ENCODE measurements at regions not wholly inside any gene's neighbourhood (a gene's known extent, or its start where the extent isn't known, plus 50 kb on each side); places are given as distances from the start of the nearest gene placed in this dataset.
"Not testable (repeated sequence)": the region's sequence is repeated elsewhere in the genome, so short reads cannot be mapped to it uniquely, and the experiment has no call there.

DNA sequence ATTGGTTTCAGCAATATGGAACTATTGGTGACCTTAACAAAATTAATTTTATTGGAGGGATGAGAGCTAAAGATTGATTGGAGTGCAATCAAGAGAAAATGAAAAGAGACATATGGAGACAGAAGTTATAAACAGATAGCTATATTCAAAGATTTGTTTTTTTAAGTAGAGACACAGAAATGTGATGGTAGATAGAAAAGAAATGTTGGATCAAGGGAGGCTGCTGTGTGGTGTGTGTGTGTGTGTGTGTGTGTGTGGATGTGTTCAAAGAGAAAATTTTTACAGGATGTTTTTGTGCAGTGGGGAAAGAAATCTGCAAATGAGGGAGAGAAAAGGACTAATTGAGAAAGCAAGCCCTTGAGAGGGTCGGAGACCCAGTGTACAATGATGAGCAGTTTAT lies 249.5 kb upstream of the SPHKAP start:
- Histone ChIP-seq H3K9ac (ENCODE audit: insufficient read depth, low read length) (no peak overlapping the region), H3K4me1 (ENCODE audit: control insufficient read depth, extremely low read depth, insufficient read depth, low read length) (no peaks in the 10 kb centered on the region), H4K20me1 (ENCODE audit: control insufficient read depth, extremely low read depth, insufficient read depth, low read length) (no peaks in the 10 kb centered on the region), H3K79me2 (ENCODE audit: control insufficient read depth, insufficient read depth, low read length) (no peaks in the 10 kb centered on the region), H3K9me3 (ENCODE audit: control insufficient read depth, insufficient read depth, low read depth, low read length) (no peaks in the 10 kb centered on the region), H3K4me2 (ENCODE audit: extremely low read depth, insufficient read depth, low read length) (no peak overlapping the region), H3K27me3 (ENCODE audit: control insufficient read depth, insufficient read depth, low read length) (no peaks in the 10 kb centered on the region), H3K27ac (ENCODE audit: insufficient read depth, low read length) (no peak overlapping the region), H3K4me3 (replicated peaks in 1 of 4; ENCODE audit: control extremely low read depth in 1 of 4, insufficient read depth in 1 of 4, low read depth in 3 of 4, low read length in 4 of 4) (no peak overlapping the region), H3K36me3 (ENCODE audit: control insufficient read depth, insufficient read depth, low read length) (no peaks in the 10 kb centered on the region), H2AFZ (ENCODE audit: low read length) (no peak overlapping the region)
- no peak for TF ChIP-seq EZH2 (IDR thresholded peaks at IDR 0.05; ENCODE audit: low read length, missing control alignments)
- TF ChIP-seq, protein P1, sequence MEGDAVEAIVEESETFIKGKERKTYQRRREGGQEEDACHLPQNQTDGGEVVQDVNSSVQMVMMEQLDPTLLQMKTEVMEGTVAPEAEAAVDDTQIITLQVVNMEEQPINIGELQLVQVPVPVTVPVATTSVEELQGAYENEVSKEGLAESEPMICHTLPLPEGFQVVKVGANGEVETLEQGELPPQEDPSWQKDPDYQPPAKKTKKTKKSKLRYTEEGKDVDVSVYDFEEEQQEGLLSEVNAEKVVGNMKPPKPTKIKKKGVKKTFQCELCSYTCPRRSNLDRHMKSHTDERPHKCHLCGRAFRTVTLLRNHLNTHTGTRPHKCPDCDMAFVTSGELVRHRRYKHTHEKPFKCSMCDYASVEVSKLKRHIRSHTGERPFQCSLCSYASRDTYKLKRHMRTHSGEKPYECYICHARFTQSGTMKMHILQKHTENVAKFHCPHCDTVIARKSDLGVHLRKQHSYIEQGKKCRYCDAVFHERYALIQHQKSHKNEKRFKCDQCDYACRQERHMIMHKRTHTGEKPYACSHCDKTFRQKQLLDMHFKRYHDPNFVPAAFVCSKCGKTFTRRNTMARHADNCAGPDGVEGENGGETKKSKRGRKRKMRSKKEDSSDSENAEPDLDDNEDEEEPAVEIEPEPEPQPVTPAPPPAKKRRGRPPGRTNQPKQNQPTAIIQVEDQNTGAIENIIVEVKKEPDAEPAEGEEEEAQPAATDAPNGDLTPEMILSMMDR (conservative IDR thresholded peaks at IDR 0.05 in 1 of 2, IDR thresholded peaks at IDR 0.05 in 1 of 2; ENCODE audit: low read depth in 1 of 2, low read length in 2 of 2): no peak
- no peak for DNase-seq (ENCODE audit: low read depth in 2 of 2)

DNA sequence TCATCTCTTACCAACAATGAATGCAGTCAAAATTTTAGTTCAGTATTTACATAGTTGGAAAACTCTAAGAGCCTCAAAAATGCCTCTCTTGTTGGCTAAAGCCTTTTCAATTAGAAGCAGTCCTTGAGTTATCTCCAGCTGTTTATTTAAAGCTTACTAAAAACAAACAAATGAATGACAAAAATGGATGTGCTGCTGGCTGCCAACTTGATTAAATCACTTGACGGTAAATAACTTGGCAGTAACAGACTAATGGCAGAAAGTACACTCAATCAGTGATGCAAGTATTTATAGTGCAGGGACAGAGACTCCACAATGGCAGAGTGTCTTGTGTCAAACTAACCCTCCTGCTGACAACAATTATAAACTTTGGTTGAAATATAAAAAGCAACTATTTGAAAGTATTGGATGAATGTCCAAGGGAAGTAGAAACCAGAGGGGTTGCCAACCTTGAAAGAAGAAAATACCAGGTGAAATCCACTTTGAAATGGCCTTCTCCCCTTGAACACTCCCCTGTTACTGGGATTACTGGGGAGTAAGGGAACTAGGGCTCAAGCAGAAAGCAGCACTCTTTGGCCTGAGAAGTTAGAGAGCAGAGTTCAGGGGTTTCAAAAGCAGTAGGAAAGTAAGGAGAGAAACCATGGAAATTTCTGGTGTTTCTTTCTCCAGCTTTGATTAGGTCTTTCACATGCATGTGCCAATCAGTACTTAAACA lies 245.2 kb upstream of the SPHKAP start:
- TF ChIP-seq, protein P1 (conservative IDR thresholded peaks at IDR 0.05 in 1 of 2, IDR thresholded peaks at IDR 0.05 in 1 of 2; ENCODE audit: low read depth in 1 of 2, low read length in 2 of 2): no peak
- no peak for TF ChIP-seq EZH2 (IDR thresholded peaks at IDR 0.05; ENCODE audit: low read length, missing control alignments)
- Histone ChIP-seq H3K4me1 (ENCODE audit: control insufficient read depth, extremely low read depth, insufficient read depth, low read length) (no peaks in the 10 kb centered on the region), H3K9me3 (ENCODE audit: control insufficient read depth, insufficient read depth, low read depth, low read length) (no peaks in the 10 kb centered on the region), H3K36me3 (ENCODE audit: control insufficient read depth, insufficient read depth, low read length) (no peaks in the 10 kb centered on the region), H3K27me3 (ENCODE audit: control insufficient read depth, insufficient read depth, low read length) (no peaks in the 10 kb centered on the region), H3K4me2 (ENCODE audit: extremely low read depth, insufficient read depth, low read length) (no peak overlapping the region), H4K20me1 (ENCODE audit: control insufficient read depth, extremely low read depth, insufficient read depth, low read length) (no peaks in the 10 kb centered on the region), H2AFZ (ENCODE audit: low read length) (no peak overlapping the region), H3K4me3 (replicated peaks in 1 of 4; ENCODE audit: control extremely low read depth in 1 of 4, insufficient read depth in 1 of 4, low read depth in 3 of 4, low read length in 4 of 4) (no peak overlapping the region), H3K9ac (ENCODE audit: insufficient read depth, low read length) (no peak overlapping the region), H3K79me2 (ENCODE audit: control insufficient read depth, insufficient read depth, low read length) (no peaks in the 10 kb centered on the region), H3K27ac (ENCODE audit: insufficient read depth, low read length) (no peak overlapping the region)
- DNase-seq (ENCODE audit: low read depth in 2 of 2): peak in 1 of 2 donors; percentile 10

DNA sequence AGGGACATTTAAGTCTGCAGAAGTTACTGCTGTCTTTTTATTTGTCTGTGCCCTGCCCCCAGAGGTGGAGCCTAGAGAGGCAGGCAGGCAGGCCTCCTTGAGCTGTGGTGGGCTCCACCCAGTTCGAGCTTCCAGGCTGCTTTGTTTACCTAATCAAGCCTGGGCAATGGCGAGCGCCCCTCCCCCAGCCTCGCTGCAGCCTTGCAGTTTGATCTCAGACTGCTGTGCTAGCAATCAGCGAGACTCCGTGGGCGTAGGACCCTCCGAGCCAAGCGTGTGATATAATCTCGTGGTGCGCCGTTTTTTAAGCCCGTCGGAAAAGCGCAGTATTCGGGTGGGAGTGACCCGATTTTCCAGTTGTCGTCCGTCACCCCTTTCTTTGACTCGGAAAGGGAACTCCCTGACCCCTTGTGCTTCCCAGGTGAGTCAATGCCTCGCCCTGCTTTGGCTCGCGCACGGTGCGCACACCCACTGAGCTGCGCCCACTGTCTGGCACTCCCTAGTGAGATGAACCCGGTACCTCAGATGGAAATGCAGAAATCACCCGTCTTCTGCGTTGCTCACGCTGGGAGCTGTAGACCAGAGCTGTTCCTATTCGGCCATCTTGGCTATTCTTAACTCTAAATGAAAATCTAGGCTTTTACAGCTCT lies 244.0 kb upstream of the SPHKAP start:
- not testable (repeated sequence) for H3K4me2 ChIP-seq (ENCODE audit: extremely low read depth, insufficient read depth, low read length); H4K20me1 ChIP-seq (ENCODE audit: control insufficient read depth, extremely low read depth, insufficient read depth, low read length); H3K27ac ChIP-seq (ENCODE audit: insufficient read depth, low read length); H2AFZ ChIP-seq (ENCODE audit: low read length); H3K79me2 ChIP-seq (ENCODE audit: control insufficient read depth, insufficient read depth, low read length); H3K36me3 ChIP-seq (ENCODE audit: control insufficient read depth, insufficient read depth, low read length); H3K4me3 ChIP-seq (replicated peaks in 1 of 4; ENCODE audit: control extremely low read depth in 1 of 4, insufficient read depth in 1 of 4, low read depth in 3 of 4, low read length in 4 of 4); DNase-seq (ENCODE audit: low read depth in 2 of 2); H3K4me1 ChIP-seq (ENCODE audit: control insufficient read depth, extremely low read depth, insufficient read depth, low read length); H3K9ac ChIP-seq (ENCODE audit: insufficient read depth, low read length); H3K27me3 ChIP-seq (ENCODE audit: control insufficient read depth, insufficient read depth, low read length); H3K9me3 ChIP-seq (ENCODE audit: control insufficient read depth, insufficient read depth, low read depth, low read length)
